Kidney tubule cell (primary cell): ENCODE measurements at regions not wholly inside any gene's neighbourhood (a gene's known extent, or its start where the extent isn't known, plus 50 kb on each side); places are given as distances from the start of the nearest gene placed in this dataset.
"Not testable (repeated sequence)": the region's sequence is repeated elsewhere in the genome, so short reads cannot be mapped to it uniquely, and the experiment has no call there.

ENCODE experiments used
- DNase-seq: peaks from one replicate; pipeline ENCODE4 v3.0.0-alpha.2; 2018; ENCODE audit warnings: low spot score

GRCh38 chr9:120338340-120338739 lies 241.6 kb downstream of the CDK5RAP2 start:
- DNase-seq = no peak

- no peak for DNase-seq
Observed at GRCh38 chr9:120337131-120337530, 242.8 kb downstream of the CDK5RAP2 start.

GRCh38 chr9:120336753-120337090 lies 243.2 kb downstream of the CDK5RAP2 start:
- DNase-seq = no peak

- peak; percentile 70 for DNase-seq
Observed at GRCh38 chr9:120336021-120336752, 243.8 kb downstream of the CDK5RAP2 start.

GRCh38 chr9:120331913-120332312 lies 248.1 kb downstream of the CDK5RAP2 start:
- peak; percentile 82 for DNase-seq

- DNase-seq = no peak
Observed at GRCh38 chr9:120330031-120330430, 249.9 kb downstream of the CDK5RAP2 start.

- DNase-seq = no peak
Observed at GRCh38 chr9:120327322-120327721, 252.6 kb downstream of the CDK5RAP2 start.

GRCh38 chr9:120326049-120326693 lies 253.8 kb downstream of the CDK5RAP2 start:
- DNase-seq = no peak

GRCh38 chr9:120324996-120325642 lies 254.8 kb downstream of the CDK5RAP2 start:
- no peak for DNase-seq

GRCh38 chr9:120324461-120324860 lies 255.5 kb downstream of the CDK5RAP2 start:
- DNase-seq = no peak

GRCh38 chr9:120323125-120323524 lies 256.8 kb downstream of the CDK5RAP2 start:
- no peak for DNase-seq

GRCh38 chr9:120319452-120319851 lies 260.5 kb downstream of the CDK5RAP2 start:
- DNase-seq = no peak

- no peak for DNase-seq
Observed at GRCh38 chr9:120315154-120315553, 264.8 kb downstream of the CDK5RAP2 start.

GRCh38 chr9:120312031-120312430 lies 267.9 kb downstream of the CDK5RAP2 start:
- DNase-seq = no peak

- DNase-seq = no peak
Observed at GRCh38 chr9:120310035-120310434, 269.9 kb downstream of the CDK5RAP2 start.

- no peak for DNase-seq
Observed at GRCh38 chr9:120308495-120308894, 271.5 kb downstream of the CDK5RAP2 start.

- no peak for DNase-seq
Observed at GRCh38 chr9:120307599-120307998, 272.4 kb downstream of the CDK5RAP2 start.

- DNase-seq = no peak
Observed at GRCh38 chr9:120306561-120306960, 273.4 kb downstream of the CDK5RAP2 start.

GRCh38 chr9:120306088-120306487 lies 273.9 kb downstream of the CDK5RAP2 start:
- DNase-seq = no peak

GRCh38 chr9:120304896-120305295 lies 275.1 kb downstream of the CDK5RAP2 start:
- DNase-seq = not testable (repeated sequence)

- no peak for DNase-seq
Observed at GRCh38 chr9:120303519-120303918, 276.4 kb downstream of the CDK5RAP2 start.

- no peak for DNase-seq
Observed at GRCh38 chr9:120299785-120300184, 280.2 kb downstream of the CDK5RAP2 start.

GRCh38 chr9:120294003-120294402 lies 286.0 kb downstream of the CDK5RAP2 start:
- DNase-seq = no peak
